ENCODE measurements at regions not wholly inside any gene's neighbourhood (a gene's known extent, or its start where the extent isn't known, plus 50 kb on each side); places are given as distances from the start of the nearest gene placed in this dataset.

- TF ChIP-seq ZNF83 (CRISPR knock-in tag; IDR thresholded peaks at IDR 0.05; ENCODE audit: borderline replicate concordance), result no peak
- no peak for TF ChIP-seq CTCF (CRISPR knock-in tag; IDR thresholded peaks at IDR 0.05)
- TF ChIP-seq SRSF9 (IDR thresholded peaks at IDR 0.05; ENCODE audit: borderline replicate concordance, insufficient read depth, low read depth, low read length, poor library complexity, severe bottlenecking), result no peak
- TF ChIP-seq NONO (IDR thresholded peaks at IDR 0.05), result no peak
- TF ChIP-seq NONO (CRISPR knock-in tag; conservative IDR thresholded peaks at IDR 0.05), result no peak
- TF ChIP-seq POLR2A (IDR thresholded peaks at IDR 0.05; ENCODE audit: insufficient read depth in 1 of 2, low read depth in 2 of 2, low read length in 2 of 2), result no peak
- no peak for TF ChIP-seq MAX (IDR thresholded peaks at IDR 0.05)
- no peak for TF ChIP-seq FOXA1 (IDR thresholded peaks at IDR 0.05)
- TF ChIP-seq FOXA1 (CRISPR knock-in tag; IDR thresholded peaks at IDR 0.05), result no peak
- no peak for TF ChIP-seq REST (IDR thresholded peaks at IDR 0.05; ENCODE audit: borderline replicate concordance in 1 of 2, low read depth in 1 of 2, low read length in 2 of 2)
- no peak for TF ChIP-seq ZNF232 (CRISPR knock-in tag; IDR thresholded peaks at IDR 0.05; ENCODE audit: borderline replicate concordance)
- no peak for TF ChIP-seq ATF2 (CRISPR knock-in tag; IDR thresholded peaks at IDR 0.05)
- TF ChIP-seq CSRNP1 (CRISPR knock-in tag; IDR thresholded peaks at IDR 0.05), result no peak
- no peak for TF ChIP-seq EZH2 (conservative IDR thresholded peaks at IDR 0.05; ENCODE audit: low read depth, low read length)
Observed at GRCh38 chr14:97281741-97282140, 484.6 kb downstream of the VRK1 start.

Measured in HepG2 (cell line).